ENCODE measurements at regions not wholly inside any gene's neighbourhood (a gene's known extent, or its start where the extent isn't known, plus 50 kb on each side); places are given as distances from the start of the nearest gene placed in this dataset.

DNA sequence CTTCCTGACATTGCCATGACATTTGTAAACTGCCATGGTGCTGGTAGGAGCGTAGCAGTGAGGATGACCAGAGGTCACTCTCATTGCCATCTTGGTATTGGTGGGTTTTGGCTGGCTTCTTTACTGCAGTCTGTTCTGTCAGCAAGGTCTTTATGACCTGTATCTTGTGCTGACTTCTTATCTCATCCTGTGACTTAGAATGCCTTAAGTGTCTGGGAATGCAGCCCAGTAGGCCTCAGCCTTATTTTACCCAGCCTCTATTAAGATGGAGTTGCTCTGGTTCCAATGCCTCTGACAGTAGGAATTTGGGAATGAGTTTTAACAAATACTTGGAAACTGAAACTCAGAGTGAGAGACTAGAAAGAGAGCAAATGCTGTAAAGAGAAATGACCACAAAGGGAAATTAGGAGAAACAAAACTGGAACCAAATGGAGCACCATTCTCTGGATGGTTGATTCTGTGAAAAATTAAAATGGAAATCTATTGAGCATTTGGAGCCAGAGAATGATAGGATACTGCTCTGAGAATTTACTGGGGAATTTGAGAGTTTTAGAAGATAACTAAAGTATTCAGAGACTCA lies 50.1 kb upstream of the RHOU start:
- TF ChIP-seq CTCF (IDR thresholded peaks at IDR 0.05), result no peak
- no peak for TF ChIP-seq POLR2A (IDR thresholded peaks at IDR 0.05)
